GM20000 (cell line): ENCODE measurements at regions not wholly inside any gene's neighbourhood (a gene's known extent, or its start where the extent isn't known, plus 50 kb on each side); places are given as distances from the start of the nearest gene placed in this dataset.

ENCODE experiments used
- DNase-seq: peaks from one replicate; pipeline ENCODE4 v3.0.0; 2012; ENCODE audit warnings: low spot score
- CTCF ChIP-seq: IDR thresholded peaks from 2 replicates; pipeline ENCODE4 v1.5.1; 2012; ENCODE audit warnings: mild to moderate bottlenecking, control low read depth; ENCODE audit errors: extremely low read depth, missing control alignments

- no peak for TF ChIP-seq CTCF
- DNase-seq, result no peak
Observed at GRCh38 chr10:78863906-78864239, 204.9 kb upstream of the ZMIZ1 start.

- no peak for DNase-seq
- TF ChIP-seq CTCF, result no peak
Observed at GRCh38 chr10:78864761-78865537, 203.8 kb upstream of the ZMIZ1 start.

- DNase-seq, result no peak
- no peak for TF ChIP-seq CTCF
Observed at GRCh38 chr10:78865538-78865875, 203.3 kb upstream of the ZMIZ1 start.

- no peak for DNase-seq
- TF ChIP-seq CTCF, result no peak
Observed at GRCh38 chr10:78865931-78866717, 202.6 kb upstream of the ZMIZ1 start.

- TF ChIP-seq CTCF, result no peak
- no peak for DNase-seq
Observed at GRCh38 chr10:78866731-78867554, 201.8 kb upstream of the ZMIZ1 start.

GRCh38 chr10:78867555-78867939 is 201.2 kb upstream of the ZMIZ1 start:
- DNase-seq, result no peak
- no peak for TF ChIP-seq CTCF

- DNase-seq, result no peak
- no peak for TF ChIP-seq CTCF
Observed at GRCh38 chr10:78868048-78868447, 200.7 kb upstream of the ZMIZ1 start.
